ENCODE measurements at regions not wholly inside any gene's neighbourhood (a gene's known extent, or its start where the extent isn't known, plus 50 kb on each side); places are given as distances from the start of the nearest gene placed in this dataset.

- H3K36me3 ChIP-seq (ENCODE audit: insufficient read depth, low read length), result no peaks in the 10 kb centered on the region
- no peaks in the 10 kb centered on the region for H3K9me2 ChIP-seq (replicated peaks; ENCODE audit: low read depth, low read length)
- H3F3A ChIP-seq (ENCODE audit: low read depth), result no peaks in the 10 kb centered on the region
- no peaks in the 10 kb centered on the region for H3K79me2 ChIP-seq (ENCODE audit: insufficient read depth, low read length)
- no peaks in the 10 kb centered on the region for H3K4me1 ChIP-seq (ENCODE audit: insufficient read depth, low read length, poor library complexity, severe bottlenecking)
- no peaks in the 10 kb centered on the region for H4K20me1 ChIP-seq (ENCODE audit: insufficient read depth, low read length, poor library complexity, severe bottlenecking)
- no peak overlapping the region for H3K4me2 ChIP-seq (ENCODE audit: low read depth, low read length, poor library complexity, severe bottlenecking)
- TF ChIP-seq EZH2phosphoT487 (IDR thresholded peaks at IDR 0.05; ENCODE audit: borderline replicate concordance), result no peak
- TF ChIP-seq CTCF (conservative IDR thresholded peaks at IDR 0.05; ENCODE audit: low read length), result no peak
- H3K9me3 ChIP-seq (ENCODE audit: insufficient read depth, low read depth, low read length), result peaks cover 7% of the 10 kb centered on the region; the same call in 1 of the 2 replicates
- H3K9ac ChIP-seq (ENCODE audit: low read depth, low read length, poor library complexity, severe bottlenecking), result no peak overlapping the region
- no peak overlapping the region for H2AFZ ChIP-seq (ENCODE audit: low read length)
- no peak overlapping the region for H3K4me3 ChIP-seq (ENCODE audit: low read length, poor library complexity, severe bottlenecking)
- H3K27me3 ChIP-seq (ENCODE audit: insufficient read depth, low read length, poor library complexity, severe bottlenecking), result no peaks in the 10 kb centered on the region
These were observed 106.3 kb downstream of the KCTD15 start for GRCh38 chr19:33902802-33903488.

GRCh38 chr19:33903489-33903850, 106.8 kb downstream of the KCTD15 start:
- no peak overlapping the region for H2AFZ ChIP-seq (ENCODE audit: low read length)
- no peaks in the 10 kb centered on the region for H3K9me2 ChIP-seq (replicated peaks; ENCODE audit: low read depth, low read length)
- H3K9me3 ChIP-seq (ENCODE audit: insufficient read depth, low read depth, low read length), result peaks cover 2% of the 10 kb centered on the region; the same call in 1 of the 2 replicates
- TF ChIP-seq EZH2phosphoT487 (IDR thresholded peaks at IDR 0.05; ENCODE audit: borderline replicate concordance) (no peak), CTCF (conservative IDR thresholded peaks at IDR 0.05; ENCODE audit: low read length) (no peak)
- no peaks in the 10 kb centered on the region for H3K79me2 ChIP-seq (ENCODE audit: insufficient read depth, low read length)
- no peak overlapping the region for H3K4me3 ChIP-seq (ENCODE audit: low read length, poor library complexity, severe bottlenecking)
- H3K36me3 ChIP-seq (ENCODE audit: insufficient read depth, low read length), result no peaks in the 10 kb centered on the region
- H3K27me3 ChIP-seq (ENCODE audit: insufficient read depth, low read length, poor library complexity, severe bottlenecking), result no peaks in the 10 kb centered on the region
- no peak overlapping the region for H3K9ac ChIP-seq (ENCODE audit: low read depth, low read length, poor library complexity, severe bottlenecking)
- no peaks in the 10 kb centered on the region for H3F3A ChIP-seq (ENCODE audit: low read depth)
- H4K20me1 ChIP-seq (ENCODE audit: insufficient read depth, low read length, poor library complexity, severe bottlenecking), result no peaks in the 10 kb centered on the region
- H3K4me2 ChIP-seq (ENCODE audit: low read depth, low read length, poor library complexity, severe bottlenecking), result no peak overlapping the region
- H3K4me1 ChIP-seq (ENCODE audit: insufficient read depth, low read length, poor library complexity, severe bottlenecking), result no peaks in the 10 kb centered on the region

DNA sequence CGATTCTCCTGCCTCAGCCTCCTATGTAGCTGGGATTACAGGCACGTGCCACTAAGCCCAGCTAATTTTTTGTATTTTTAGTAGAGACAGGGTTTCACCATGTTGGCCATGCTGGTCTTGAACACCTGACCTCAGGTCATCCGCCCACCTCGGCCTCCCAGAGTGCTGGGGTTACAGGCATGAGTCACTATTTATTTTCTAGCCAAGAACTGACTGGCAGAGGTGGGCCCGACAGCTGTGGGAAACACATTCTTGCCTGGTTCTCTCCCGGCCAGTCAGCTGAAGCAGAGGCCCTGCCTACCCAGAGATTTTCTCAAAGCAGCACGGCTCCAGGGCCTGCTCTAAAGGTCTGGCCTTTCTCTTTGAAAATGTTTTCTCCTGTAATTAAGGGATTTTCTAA, 108.0 kb downstream of the KCTD15 start:
- H3K36me3 ChIP-seq (ENCODE audit: insufficient read depth, low read length), result no peaks in the 10 kb centered on the region
- no peaks in the 10 kb centered on the region for H3K9me2 ChIP-seq (replicated peaks; ENCODE audit: low read depth, low read length)
- H3K4me3 ChIP-seq (ENCODE audit: low read length, poor library complexity, severe bottlenecking), result no peak overlapping the region
- no peak overlapping the region for H3K4me2 ChIP-seq (ENCODE audit: low read depth, low read length, poor library complexity, severe bottlenecking)
- no peak overlapping the region for H2AFZ ChIP-seq (ENCODE audit: low read length)
- H3K9ac ChIP-seq (ENCODE audit: low read depth, low read length, poor library complexity, severe bottlenecking), result no peak overlapping the region
- no peaks in the 10 kb centered on the region for H4K20me1 ChIP-seq (ENCODE audit: insufficient read depth, low read length, poor library complexity, severe bottlenecking)
- no peaks in the 10 kb centered on the region for H3F3A ChIP-seq (ENCODE audit: low read depth)
- peaks cover 2% of the 10 kb centered on the region; the same call in 1 of the 2 replicates for H3K9me3 ChIP-seq (ENCODE audit: insufficient read depth, low read depth, low read length)
- no peaks in the 10 kb centered on the region for H3K27me3 ChIP-seq (ENCODE audit: insufficient read depth, low read length, poor library complexity, severe bottlenecking)
- H3K79me2 ChIP-seq (ENCODE audit: insufficient read depth, low read length), result no peaks in the 10 kb centered on the region
- H3K4me1 ChIP-seq (ENCODE audit: insufficient read depth, low read length, poor library complexity, severe bottlenecking), result no peaks in the 10 kb centered on the region
- TF ChIP-seq CTCF (conservative IDR thresholded peaks at IDR 0.05; ENCODE audit: low read length) (no peak), EZH2phosphoT487 (IDR thresholded peaks at IDR 0.05; ENCODE audit: borderline replicate concordance) (no peak)
